Cerebellar nuclear complex (tissue), 1 donor: ENCODE measurements at regions not wholly inside any gene's neighbourhood (a gene's known extent, or its start where the extent isn't known, plus 50 kb on each side); places are given as distances from the start of the nearest gene placed in this dataset.

ENCODE experiments used
- DNase-seq, 2 experiments: peaks; one replicate each; lab custom pipeline; 2025; lab: John Stamatoyannopoulos, UW

DNA sequence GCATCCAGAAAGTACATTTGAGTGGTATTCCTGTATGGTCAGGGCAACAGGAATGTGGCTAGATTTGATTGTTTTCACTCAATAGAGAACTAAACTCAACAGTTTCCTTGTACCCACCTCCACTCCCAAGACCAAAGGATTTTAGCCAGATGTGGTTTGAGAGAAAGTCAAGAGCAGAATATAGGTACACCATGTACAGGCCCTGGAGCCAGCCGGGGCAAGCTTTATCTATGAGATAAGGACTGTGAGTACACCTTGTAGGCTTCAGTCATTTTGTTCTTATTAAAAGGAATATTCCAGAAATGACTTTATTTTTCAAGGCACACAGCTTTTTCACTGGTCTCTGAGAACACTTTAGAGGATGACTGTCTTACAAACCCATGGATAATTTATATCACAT is 192.4 kb upstream of the JUN start:
- DNase-seq, result no peak

DNA sequence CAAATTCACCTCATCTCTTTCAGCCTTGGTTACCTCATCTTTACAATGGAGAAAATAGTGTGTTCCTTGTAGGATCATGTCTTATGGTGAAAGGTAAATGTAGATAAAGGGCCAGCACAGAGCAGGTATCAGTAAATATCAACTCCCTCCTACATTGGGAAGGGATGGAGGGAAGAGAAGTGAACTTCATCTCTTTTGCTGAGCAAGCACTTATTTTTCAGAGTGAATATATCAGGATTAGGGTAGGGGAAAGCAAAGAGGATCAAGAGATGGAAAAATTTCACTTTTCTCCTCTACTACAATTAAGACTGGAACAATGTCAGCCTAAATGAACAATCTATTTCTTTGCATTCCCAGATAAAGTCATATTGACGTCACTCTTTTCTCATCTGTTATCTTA is 193.8 kb upstream of the JUN start:
- no peak for DNase-seq

DNA sequence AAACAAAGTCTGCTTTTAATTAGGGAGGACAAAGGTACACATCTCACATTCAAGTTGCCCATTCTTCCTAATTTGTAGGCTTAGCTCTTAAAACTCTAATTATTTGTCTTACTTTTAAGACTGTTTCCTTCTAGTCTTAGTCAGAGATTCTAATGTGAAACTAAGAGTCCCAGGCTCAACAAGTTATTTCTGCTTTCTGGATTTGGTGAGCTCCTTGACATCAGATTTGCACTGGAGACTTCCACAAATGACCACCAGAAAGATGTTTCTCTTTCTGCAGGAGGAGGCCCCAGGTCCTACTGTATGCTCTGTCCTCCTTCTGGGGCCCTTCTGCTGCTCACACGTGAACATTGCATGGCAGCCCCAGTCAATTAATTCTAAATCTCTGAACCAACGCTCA is 194.2 kb upstream of the JUN start:
- DNase-seq, result no peak

DNA sequence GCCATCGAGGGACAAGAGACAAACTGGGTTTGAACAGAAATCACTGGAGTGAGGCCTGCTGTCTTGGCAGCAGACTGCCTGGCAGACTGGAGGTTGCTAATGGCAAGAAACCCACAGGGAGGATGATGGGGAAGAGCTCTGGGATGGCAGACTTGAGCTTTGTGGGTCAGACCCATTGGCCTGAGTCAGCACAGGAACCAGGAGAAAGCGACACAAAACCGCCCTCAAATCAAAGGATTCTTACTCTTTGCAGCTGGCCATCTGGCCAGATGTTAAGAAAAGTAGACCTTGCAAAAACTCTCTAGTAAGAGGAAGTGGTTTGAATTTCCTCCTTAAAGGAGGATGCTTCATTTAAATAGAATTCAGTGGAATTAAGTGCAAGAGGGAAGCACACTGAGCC is 195.2 kb upstream of the JUN start:
- DNase-seq, result no peak

DNA sequence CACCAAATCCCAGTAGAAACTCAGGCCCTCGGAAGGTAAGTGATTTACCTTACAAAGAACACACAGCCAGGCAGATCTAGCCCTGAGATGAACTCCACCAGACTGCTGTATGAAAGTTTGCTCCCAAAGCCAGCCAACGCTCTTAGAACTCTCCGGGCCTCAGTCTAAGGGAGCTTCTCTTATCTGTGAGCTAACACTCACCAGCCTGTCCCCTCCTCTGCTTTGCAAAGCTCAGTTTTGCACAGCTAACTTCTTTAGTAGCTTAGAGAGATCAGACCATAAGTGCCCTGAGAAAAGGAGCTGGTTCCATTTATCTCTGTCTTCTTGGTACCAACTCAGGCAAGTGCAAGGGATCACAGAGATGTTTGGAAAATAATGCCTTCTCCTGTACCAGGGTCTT is 195.8 kb upstream of the JUN start:
- DNase-seq, result no peak

DNA sequence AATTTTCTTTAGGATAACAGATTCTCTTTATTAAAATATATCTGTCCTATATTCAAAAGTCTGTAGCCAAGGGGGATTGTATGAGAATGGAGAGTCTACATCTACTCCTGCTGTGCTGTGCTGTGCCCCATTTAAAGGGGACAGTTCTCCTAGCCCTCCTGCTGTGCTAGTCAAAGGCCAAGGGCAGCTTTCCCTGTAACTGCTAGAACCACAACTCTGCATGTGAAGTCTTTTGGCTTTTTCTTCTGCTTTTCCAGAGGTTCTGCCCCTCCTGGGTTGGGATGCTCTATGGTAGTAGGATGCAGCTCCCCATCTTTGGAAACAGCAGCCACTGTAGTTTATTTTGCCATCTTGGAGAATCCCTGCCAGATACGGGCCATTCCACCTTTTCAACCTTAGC is 197.5 kb upstream of the JUN start:
- DNase-seq, result no peak

DNA sequence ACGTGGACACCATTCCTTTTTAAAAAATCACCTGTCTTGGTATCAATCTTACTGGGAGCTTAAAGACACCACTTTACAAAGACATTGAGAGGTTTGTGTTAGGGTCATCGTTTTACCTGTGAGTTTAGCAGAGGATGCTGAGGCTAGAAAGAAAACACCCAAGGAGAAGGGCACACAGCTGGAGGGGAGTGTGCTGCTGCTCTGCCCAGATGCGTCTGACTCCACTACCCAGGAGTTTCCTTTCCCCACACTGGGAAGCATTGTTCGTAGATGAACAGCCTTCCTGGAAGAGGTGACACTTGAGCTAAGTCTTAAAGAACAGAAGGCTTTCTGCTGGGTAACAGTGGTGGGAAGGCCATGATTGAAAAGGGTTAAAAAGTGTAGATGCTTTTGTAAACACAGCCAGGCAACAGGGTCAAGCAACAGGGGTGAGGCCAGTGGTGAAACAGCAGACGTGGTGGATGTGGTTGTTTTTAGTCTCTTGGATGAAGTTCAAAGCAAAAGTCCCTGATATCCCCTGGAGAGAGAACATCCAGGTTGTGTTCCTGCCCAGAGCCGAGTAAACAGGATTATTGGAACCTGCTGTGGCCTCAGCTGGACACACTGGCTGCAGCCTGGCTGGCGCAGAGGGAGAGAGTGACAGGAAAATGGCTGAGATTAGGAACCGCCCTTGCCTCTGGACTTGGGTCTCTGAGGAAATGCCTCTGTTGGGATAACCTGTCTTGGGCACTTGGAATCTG is 198.6 kb upstream of the JUN start:
- no peak for DNase-seq

DNA sequence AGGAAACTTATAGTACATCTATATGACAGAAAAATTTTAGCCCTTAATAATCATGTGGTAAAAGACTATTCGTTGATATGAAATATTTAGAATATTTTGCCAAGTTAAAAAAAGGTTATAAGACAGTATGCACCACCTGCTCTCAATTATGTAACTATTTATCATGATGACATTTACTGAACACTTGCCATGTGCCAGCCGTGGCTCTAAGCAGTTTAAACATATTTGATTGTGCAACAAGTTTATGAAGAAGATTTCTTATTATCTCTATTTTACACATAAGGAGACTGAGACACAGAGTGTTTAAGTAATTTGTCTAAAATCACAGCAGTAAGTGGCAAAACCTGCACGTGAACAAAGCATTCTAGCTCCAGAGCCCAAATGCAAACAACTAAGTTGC is 199.3 kb upstream of the JUN start:
- no peak for DNase-seq

DNA sequence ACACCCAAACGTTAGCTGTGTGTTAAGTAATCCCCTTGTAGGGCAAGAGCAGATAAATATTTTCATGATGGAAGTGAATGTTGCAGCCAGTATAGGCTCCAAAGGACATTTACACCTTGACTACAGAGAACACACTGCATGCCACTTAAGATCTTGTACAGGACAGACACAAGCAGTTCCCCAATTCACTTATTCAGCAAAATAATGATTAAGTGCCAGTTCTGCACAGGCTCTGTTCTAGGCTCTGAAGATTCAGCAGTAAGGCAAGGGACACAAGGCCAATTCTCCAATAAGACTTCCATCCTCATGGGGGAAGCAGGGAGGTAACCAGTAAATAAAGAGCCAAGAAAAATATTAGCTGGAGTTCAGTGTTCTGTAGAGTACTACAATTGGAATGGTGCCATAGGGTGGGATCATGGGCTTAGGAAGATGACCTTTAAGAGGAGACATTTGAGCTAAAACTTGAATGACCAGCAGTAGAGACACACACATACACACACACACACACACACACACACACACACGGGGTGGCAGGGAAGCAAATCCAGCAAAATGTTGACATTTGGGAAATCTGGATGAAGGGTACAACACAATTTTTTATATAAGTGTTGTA is 199.9 kb upstream of the JUN start:
- DNase-seq, result no peak

DNA sequence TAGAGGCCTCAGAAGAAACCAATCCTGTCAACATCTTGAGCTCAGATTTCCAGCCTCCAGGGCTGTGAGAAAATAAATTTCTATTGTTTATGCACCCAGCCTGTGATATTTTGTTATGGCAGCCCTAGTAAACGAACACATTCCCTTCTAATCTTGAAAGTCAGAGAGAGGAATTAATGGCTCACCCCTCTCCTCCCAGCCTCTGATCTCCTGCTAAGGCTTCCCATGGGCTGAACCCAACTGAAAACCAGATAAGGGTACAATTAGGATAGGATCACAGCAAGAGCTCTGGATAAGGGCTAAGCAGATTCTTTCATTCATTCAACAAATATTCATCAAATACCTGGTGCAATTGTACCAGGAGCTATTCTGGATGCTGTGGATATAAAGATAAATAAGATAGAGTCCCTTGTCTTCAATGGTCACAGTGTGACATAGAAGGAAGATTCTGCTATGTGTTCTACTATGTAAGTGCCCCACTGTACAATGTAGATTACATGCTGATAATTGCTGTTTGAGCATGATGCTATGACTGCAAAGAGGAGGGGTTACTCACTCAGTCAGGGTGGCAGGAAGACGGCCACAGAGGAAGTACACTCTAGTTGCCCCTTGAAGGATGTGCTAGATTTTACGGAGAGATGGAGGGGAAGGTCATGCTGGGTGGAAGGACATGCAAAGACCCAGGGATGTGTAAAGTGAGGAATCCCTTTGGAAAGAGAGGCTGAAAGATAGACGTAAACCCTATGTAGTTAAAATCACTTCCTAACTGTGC is 203.3 kb upstream of the JUN start:
- no peak for DNase-seq

DNA sequence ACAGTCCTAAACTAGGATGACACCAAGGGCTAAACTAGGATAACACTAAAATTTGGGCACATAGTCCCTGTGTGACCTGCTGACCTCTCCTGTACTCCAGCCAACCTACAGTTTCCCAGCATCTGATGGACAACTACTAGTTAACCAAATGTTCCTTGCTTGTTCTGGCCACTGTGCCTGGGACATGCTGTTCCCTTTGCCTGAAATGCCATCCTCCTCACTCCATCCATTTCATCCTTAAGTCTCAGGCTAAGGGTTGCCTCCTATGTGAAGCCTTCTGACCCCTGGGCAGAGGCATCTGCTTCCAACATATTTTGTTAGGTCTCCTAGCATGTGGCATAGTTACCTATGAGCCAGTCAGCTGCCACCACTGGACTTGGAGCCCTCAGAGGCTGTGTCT is 204.9 kb upstream of the JUN start:
- no peak for DNase-seq

DNA sequence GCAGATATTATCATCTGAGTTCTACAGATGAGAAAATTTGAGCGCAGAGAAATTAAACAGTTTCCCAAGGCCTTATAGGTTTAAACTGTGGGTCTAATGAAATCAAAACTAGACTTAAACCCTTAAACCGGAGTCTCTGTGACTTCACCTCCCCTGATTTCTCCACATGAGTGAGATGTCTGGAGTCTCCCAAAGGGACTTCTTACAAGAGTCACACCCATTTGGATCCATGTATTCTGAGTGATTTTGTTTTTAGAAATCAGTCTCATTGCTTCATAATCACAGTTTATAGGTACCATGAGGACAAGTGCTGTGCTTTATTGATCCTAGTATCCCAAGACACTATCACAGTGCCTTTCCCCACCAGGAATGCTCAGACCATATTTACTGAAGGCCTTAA is 206.0 kb upstream of the JUN start:
- DNase-seq, result no peak

DNA sequence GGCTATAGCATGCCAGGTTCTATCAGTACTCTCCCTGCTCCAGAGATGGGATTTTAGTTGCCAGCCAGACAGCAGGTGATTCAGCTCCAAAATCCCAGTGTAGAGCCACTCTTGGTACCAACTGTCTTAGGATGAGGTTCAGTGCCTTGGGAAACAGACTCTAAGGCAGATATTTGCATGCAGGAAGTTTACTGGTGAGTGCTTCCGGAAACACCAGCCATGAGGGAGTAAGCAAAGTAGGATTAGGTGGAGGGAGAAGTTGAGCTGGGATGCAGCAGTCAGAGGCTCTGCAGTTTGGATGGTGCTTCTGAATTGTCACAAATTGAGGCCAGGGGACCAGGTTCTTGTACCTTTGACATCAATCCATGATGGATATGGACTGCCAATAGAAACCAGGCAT is 207.5 kb upstream of the JUN start:
- no peak for DNase-seq

DNA sequence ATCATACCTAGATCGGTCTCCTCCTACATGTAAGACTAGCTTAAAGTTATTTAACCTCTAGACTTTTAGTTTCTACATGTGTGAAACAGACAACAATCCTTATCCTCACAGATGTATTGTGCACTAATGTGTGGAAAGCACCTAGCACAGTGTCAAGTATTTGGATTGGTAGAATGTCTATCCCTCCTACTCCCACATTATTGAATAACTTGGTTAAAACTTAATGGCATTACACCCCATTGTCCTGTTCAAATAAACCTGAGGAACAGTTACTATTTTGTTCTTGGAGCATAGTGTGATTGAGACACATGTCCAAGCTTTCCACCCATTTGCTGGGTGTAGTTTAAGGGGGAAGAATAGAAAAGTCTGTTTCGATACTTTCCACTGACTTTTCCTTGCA is 208.8 kb upstream of the JUN start:
- no peak for DNase-seq

DNA sequence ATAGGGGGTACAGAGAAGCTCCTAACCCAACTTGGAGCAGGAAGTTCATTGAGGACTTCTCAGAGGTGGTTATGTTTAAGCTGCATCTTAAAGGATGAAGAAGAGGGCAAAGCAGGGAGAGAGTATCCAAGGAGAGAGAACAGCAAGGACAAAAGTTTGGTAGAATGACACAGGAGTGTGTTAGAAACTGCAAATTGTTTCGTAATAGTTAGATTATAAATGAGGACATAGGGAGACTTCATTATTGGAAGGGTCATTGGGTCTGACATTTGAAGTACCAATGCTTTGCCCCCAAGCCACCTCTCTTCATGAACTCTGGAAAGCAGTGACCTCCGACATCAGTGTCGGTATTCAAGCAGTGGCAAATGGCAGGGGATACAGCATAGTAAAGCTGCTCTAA is 209.6 kb upstream of the JUN start:
- no peak for DNase-seq

DNA sequence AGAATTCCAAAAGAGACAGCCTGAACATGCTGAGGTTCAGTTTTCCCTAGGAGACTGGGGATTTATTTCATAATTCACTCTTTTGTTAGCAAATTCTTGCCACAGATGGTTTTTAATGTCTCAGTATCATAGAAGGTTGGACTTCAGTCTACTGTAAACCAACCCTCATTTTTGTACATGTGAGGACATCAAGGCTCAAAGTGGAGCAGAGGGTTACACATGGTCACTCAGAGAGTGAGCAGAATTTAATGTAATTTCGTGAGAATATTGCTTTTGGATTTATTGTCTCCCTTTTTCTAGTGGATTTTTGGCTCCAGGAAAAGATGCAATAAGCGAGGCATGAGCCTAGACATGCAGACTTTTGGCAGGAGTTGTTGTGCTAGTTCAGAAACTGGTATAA is 210.8 kb upstream of the JUN start:
- no peak for DNase-seq

DNA sequence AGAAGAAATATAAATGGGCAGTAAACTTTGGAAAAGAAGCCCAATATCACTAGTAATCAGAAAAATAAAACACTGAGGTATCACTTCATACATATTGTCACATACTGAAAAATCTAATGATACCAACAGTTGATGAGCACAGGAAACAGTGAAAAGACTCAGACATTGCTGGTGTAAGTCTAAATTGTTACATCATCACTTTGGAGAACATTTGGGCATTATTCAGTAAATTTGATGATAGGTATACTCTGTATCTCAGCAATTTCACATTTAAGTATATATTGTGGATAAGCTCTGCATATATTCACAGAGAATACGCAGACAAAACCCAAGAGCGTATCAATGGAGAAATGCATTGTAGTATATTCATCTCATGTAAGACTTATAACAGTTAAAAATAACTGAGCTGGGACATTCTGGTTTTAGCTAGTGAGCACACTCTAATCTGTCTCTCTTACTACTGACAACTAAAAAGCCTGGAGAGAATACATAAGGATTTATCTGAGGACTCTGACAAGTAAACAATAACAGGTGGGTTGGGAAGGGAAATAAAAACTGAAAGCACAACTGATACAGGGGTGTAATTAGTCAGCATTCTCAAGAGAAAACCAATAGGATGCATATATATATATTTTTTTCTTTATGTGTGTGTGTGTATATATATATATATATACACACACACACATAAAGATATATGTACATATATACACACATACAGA is 212.7 kb upstream of the JUN start:
- DNase-seq, result no peak

DNA sequence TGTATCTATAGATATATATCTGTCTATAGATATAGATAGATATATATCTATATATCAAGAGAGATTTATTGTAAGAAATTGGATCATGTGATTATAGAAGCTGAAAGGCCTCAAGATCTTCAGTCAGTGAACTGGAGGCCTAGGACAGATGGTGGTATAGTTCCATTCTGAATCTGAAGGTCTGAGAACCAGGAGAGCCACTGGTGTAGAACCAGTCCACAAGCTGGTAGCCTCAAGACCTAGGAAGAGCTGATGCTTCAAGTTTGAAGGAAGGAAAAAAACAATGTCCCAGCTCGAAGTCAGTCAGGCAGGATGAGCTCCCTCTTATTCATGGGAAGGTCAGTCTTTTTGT is 213.2 kb upstream of the JUN start:
- DNase-seq, result no peak

DNA sequence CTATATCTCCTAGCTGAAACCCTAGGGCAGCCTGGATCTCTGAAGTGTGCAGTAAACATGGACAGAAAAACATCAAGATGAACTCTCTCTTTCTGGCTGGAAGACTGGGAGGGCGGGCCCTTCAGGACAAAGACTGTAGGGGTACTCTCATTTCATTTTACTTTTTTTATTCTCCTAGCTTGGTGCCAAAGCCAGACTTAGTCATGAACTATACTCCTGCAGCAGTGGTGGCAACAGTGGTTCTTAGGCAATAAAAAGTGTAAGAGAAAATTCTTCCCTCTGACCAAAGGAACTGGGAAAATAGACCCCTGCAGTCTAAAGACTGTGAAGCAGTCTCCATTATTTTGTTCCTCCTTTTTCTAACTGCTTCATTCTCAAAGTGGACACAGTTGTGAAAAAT is 213.8 kb upstream of the JUN start:
- DNase-seq, result no peak

DNA sequence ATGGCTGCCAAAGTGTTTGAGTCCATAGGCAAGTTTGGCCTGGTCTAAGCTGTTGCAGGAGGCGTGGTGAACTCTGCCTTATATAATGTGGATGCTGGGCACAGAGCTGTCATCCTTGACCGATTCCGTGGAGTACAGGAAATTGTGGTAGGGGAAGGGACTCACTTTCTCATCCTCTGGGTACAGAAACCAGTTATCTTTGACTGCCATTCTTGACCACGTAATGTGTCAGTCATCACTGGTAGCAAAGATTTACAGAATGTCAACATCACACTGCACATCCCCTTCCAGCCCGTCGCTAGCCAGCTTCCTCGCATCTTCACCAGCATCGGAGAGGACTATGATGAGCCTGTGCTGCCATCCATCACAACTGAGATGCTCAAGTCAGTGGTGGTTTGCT is 215.8 kb upstream of the JUN start:
- DNase-seq, result no peak

DNA sequence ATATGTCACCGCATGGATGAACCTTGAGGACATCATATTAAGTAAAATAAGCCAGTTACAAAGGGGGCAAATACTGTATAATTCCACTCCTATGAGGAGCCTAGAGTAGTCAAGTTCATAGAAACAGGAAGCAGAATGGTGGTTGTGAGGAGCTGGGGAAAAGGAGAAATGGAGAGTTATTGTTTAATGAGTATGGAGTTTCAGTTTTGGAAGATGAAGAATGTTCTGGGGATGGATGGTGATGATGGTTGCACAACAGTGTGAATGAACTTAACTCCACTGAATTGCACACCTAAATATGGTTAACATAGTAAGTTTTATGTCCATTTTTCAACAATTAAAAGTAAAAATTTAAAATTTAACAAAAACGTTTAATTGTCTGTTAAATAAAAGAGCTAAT is 220.9 kb upstream of the JUN start:
- no peak for DNase-seq

DNA sequence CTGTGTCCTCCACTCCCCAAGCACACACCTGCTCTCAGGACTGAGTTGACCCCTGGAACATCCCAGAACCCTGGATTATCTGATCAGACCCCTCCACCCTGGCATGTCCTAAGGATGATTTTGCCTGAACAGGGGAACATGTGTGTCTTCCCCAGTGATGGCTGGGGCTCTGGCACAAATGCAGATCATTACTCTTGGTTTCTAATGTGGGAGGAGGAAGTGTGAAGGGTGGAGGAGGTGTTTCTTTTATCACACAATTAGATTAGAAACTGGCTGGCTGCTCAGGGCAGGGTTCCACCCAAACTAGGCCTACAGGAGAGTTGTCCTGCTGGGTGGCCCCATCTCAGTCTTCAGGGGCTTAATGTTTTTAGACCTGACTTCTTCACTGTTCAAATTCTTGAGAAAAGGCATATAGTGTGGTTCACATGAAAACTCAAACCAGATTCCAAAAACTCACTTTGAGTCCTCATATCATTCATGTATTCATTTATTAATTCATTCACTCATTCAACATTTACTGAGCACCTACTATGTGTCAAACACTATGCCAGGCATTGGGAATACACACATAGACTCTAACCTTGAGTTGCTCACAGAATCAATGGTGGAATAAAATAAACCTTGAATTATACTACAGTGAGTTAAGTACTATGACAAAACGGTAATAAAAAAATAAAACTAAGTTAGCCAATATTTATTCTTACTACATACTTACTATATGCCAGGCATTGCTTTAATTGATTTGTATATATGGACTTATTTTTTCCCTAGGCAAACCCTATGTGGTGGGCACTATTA is 221.8 kb upstream of the JUN start:
- DNase-seq, result no peak
